HepG2 (cell line): ENCODE measurements at regions not wholly inside any gene's neighbourhood (a gene's known extent, or its start where the extent isn't known, plus 50 kb on each side); places are given as distances from the start of the nearest gene placed in this dataset.

Experiments
- AHR ChIP-seq: IDR thresholded peaks from 2 replicates; pipeline ENCODE4 v1.6.1; 2018; ENCODE audit warnings: missing genetic modification reagents, missing compliant biosample characterization
- ASH2L ChIP-seq: fragments of 300-600, 200-600 bp; sonication (generic); IDR thresholded peaks from 2 replicates; pipeline ENCODE4 v1.7.0; 2017; ENCODE audit warnings: low read depth, mild to moderate bottlenecking, moderate library complexity, mixed read lengths, low read length; ENCODE audit not compliant: insufficient read length
- CHD2 ChIP-seq: IDR thresholded peaks from 2 replicates; pipeline ENCODE4 v1.6.1; 2011; ENCODE audit warnings: low read depth, low read length, improper control_type of control experiment
- CTCF ChIP-seq: sonication (generic); formaldehyde crosslinking; IDR thresholded peaks from 2 replicates; pipeline ENCODE4 v1.5.0; 2020; ENCODE audit warnings: mild to moderate bottlenecking, missing genetic modification reagents, moderate library complexity
- ESRRA ChIP-seq: sonication (generic); formaldehyde crosslinking; IDR thresholded peaks from 2 replicates; pipeline ENCODE4 v1.5.1; 2020; ENCODE audit warnings: mild to moderate bottlenecking, low read depth, missing genetic modification reagents
- MAZ ChIP-seq, 2 experiments: sonication (generic) in 1 of 2; formaldehyde crosslinking in 1 of 2; IDR thresholded peaks; 2 replicates each; pipeline versions ENCODE4 v1.5.0 to v1.6.1; 2012 to 2020; ENCODE audit warnings: low read depth in 2 of 2, mild to moderate bottlenecking in 2 of 2, borderline replicate concordance in 1 of 2, improper control_type of control experiment in 1 of 2, low read length in 1 of 2, missing genetic modification reagents in 1 of 2, moderate library complexity in 1 of 2
- PCBP2 ChIP-seq: fragments of 200-400 bp; formaldehyde crosslinking; optimal IDR thresholded peaks from 2 replicates; pipeline ENCODE3; 2018; ENCODE audit warnings: low read length, low read depth; ENCODE audit not compliant: poor library complexity, severe bottlenecking
- PRDM10 ChIP-seq: sonication (generic); formaldehyde crosslinking; IDR thresholded peaks from 2 replicates; pipeline ENCODE4 v1.4.0; 2020; ENCODE audit warnings: low read depth, missing genetic modification reagents
- SIX4 ChIP-seq: sonication (generic); formaldehyde crosslinking; IDR thresholded peaks from 2 replicates; pipeline ENCODE4 v1.4.0; 2020; ENCODE audit warnings: missing genetic modification reagents
- SMARCE1 ChIP-seq: fragments of 450-650 bp; IDR thresholded peaks from 2 replicates; pipeline ENCODE4 v1.6.1; 2017; ENCODE audit warnings: borderline replicate concordance
- TBP ChIP-seq: sonication (generic); formaldehyde crosslinking; IDR thresholded peaks from 2 replicates; pipeline ENCODE4 v1.5.0; 2020; ENCODE audit warnings: missing genetic modification reagents
- TCF12 ChIP-seq, 2 experiments: fragments of 450-650 bp in 1 of 2; sonication (generic) in 1 of 2; formaldehyde crosslinking in 1 of 2; IDR thresholded peaks; 2 replicates each; pipeline versions ENCODE4 v1.6.1 to v1.8.0; 2017 to 2022; ENCODE audit warnings: antibody characterized with exemption in 1 of 2, mild to moderate bottlenecking in 1 of 2, missing genetic modification reagents in 1 of 2, moderate library complexity in 1 of 2
- ZSCAN5A ChIP-seq: sonication (generic); formaldehyde crosslinking; IDR thresholded peaks from 2 replicates; pipeline ENCODE4 v1.8.0; 2022; ENCODE audit warnings: mild to moderate bottlenecking, missing genetic modification reagents, borderline replicate concordance

- TF ChIP-seq CHD2 = no peak
- no peak for TF ChIP-seq TBP (CRISPR knock-in tag)
- no peak for TF ChIP-seq ZSCAN5A (CRISPR knock-in tag)
- no peak for TF ChIP-seq SIX4 (CRISPR knock-in tag)
- no peak for TF ChIP-seq PRDM10 (CRISPR knock-in tag)
- no peak for TF ChIP-seq SMARCE1
- no peak for TF ChIP-seq ESRRA (CRISPR knock-in tag)
- no peak for TF ChIP-seq TCF12 (IDR thresholded peaks at IDR 0.05)
- TF ChIP-seq TCF12 (CRISPR knock-in tag; IDR thresholded peaks at IDR 0.05) = no peak
- no peak for TF ChIP-seq CTCF (CRISPR knock-in tag)
- no peak for TF ChIP-seq ASH2L
- no peak for TF ChIP-seq PCBP2
- TF ChIP-seq AHR = no peak
- no peak for TF ChIP-seq MAZ (IDR thresholded peaks at IDR 0.05; ENCODE audit: borderline replicate concordance, low read depth, low read length)
- no peak for TF ChIP-seq MAZ (CRISPR knock-in tag; IDR thresholded peaks at IDR 0.05; ENCODE audit: low read depth)
Observed at GRCh38 chr11:20278727-20279126, 84.8 kb upstream of the HTATIP2 start.
